ENCODE measurements at regions not wholly inside any gene's neighbourhood (a gene's known extent, or its start where the extent isn't known, plus 50 kb on each side); places are given as distances from the start of the nearest gene placed in this dataset.
"Not testable (repeated sequence)": the region's sequence is repeated elsewhere in the genome, so short reads cannot be mapped to it uniquely, and the experiment has no call there.

- Histone ChIP-seq H3K27me3 (no peaks in the 10 kb centered on the region), H3K4me3 (no peak overlapping the region), H3K27ac (no peak overlapping the region), H3K9me3 (no peaks in the 10 kb centered on the region), H3K4me1 (no peaks in the 10 kb centered on the region), H3K36me3 (ENCODE audit: low read depth, missing control alignments) (no peaks in the 10 kb centered on the region)
- DNase-seq = peak; percentile 44
- intact Hi-C loops (cut with DNase I; ENCODE audit: low total_unique reads) = loop anchor here (10.0 kb wide), 1 partner anchor 327 kb away; no protein-coding TSS in a partner anchor
- TF ChIP-seq POLR2A (IDR thresholded peaks at IDR 0.05) = no peak
- TF ChIP-seq, protein P1, sequence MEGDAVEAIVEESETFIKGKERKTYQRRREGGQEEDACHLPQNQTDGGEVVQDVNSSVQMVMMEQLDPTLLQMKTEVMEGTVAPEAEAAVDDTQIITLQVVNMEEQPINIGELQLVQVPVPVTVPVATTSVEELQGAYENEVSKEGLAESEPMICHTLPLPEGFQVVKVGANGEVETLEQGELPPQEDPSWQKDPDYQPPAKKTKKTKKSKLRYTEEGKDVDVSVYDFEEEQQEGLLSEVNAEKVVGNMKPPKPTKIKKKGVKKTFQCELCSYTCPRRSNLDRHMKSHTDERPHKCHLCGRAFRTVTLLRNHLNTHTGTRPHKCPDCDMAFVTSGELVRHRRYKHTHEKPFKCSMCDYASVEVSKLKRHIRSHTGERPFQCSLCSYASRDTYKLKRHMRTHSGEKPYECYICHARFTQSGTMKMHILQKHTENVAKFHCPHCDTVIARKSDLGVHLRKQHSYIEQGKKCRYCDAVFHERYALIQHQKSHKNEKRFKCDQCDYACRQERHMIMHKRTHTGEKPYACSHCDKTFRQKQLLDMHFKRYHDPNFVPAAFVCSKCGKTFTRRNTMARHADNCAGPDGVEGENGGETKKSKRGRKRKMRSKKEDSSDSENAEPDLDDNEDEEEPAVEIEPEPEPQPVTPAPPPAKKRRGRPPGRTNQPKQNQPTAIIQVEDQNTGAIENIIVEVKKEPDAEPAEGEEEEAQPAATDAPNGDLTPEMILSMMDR (IDR thresholded peaks at IDR 0.05) = peak; percentile 64 to 70 (median 66)
- 91 to 92% methylated on average over 7 of the region's 7 CpGs for WGBS, 2 donors
Measured at GRCh38 chr10:28991333-28992270, 297.3 kb upstream of the LYZL1 start.

DNA sequence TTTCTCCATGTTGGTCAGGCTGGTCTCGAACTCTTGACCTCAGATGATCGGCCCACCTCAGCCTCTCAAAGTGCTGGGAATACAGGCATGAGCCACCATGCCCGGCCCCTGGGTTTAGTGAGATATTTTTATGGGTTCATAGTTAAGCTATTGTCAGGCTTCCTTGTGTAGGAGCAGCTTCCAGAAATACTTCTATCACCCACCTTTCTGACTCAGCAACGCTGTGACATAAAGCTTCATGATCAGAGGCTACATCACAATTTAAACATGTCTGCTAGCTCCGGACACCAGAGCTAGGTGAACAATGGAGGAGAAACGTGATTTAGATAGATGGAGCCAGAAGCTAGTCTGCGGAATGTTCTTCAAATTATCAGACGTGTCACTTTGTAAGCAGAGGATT, 295.8 kb upstream of the LYZL1 start:
- no peak for DNase-seq
- Histone ChIP-seq H3K27ac (no peak overlapping the region), H3K4me1 (no peaks in the 10 kb centered on the region), H3K36me3 (ENCODE audit: low read depth, missing control alignments) (no peaks in the 10 kb centered on the region), H3K4me3 (no peak overlapping the region), H3K27me3 (no peaks in the 10 kb centered on the region), H3K9me3 (no peaks in the 10 kb centered on the region)
- 76 to 93% methylated on average over 8 of the region's 8 CpGs for WGBS, 2 donors
- intact Hi-C loops (cut with DNase I; ENCODE audit: low total_unique reads) = loop anchor here (10.0 kb wide), 1 partner anchor 328 kb away; no protein-coding TSS in a partner anchor
- TF ChIP-seq POLR2A (IDR thresholded peaks at IDR 0.05) = no peak
- TF ChIP-seq, protein P1 (IDR thresholded peaks at IDR 0.05) = no peak

- no peak for TF ChIP-seq POLR2A (IDR thresholded peaks at IDR 0.05)
- TF ChIP-seq, protein P1 (IDR thresholded peaks at IDR 0.05) = no peak
- no peak overlapping the region for H3K4me3 ChIP-seq
- no peak overlapping the region for H3K27ac ChIP-seq
- H3K36me3 ChIP-seq (ENCODE audit: low read depth, missing control alignments) = no peaks in the 10 kb centered on the region
- H3K4me1 ChIP-seq = no peaks in the 10 kb centered on the region
- H3K27me3 ChIP-seq = no peaks in the 10 kb centered on the region
- 76 to 88% methylated on average over 1 of the region's 1 CpG for WGBS, 2 donors
- no peak for DNase-seq
- intact Hi-C loops (cut with DNase I; ENCODE audit: low total_unique reads) = loop anchor here (10.0 kb wide), 1 partner anchor 329 kb away; no protein-coding TSS in a partner anchor
- H3K9me3 ChIP-seq = no peaks in the 10 kb centered on the region
Measured at GRCh38 chr10:28993861-28994260, 295.0 kb upstream of the LYZL1 start.

DNA sequence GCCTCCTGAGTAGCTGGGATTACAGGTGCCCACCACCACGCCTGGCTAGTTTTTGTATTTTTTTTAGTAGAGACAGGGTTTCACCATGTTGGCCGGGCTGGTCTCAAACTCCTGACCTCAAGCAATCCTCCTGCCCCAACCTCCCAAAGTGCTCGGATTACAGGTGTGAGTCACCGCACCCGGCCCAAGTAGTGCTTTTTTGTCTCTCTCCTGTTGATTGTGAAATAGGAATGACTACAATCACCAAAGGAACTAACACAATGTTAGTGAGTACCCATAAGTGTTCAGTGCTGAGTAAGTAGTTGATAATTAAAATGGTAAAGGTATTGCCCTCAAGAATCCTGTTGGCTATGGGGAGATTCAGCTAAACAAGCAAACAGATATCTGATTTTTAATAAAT, 294.1 kb upstream of the LYZL1 start:
- WGBS, 2 donors = 82 to 99% methylated on average over 4 to 5 of the region's 5 CpGs
- not testable (repeated sequence) for H3K27ac ChIP-seq; H3K27me3 ChIP-seq; H3K4me3 ChIP-seq; H3K36me3 ChIP-seq (ENCODE audit: low read depth, missing control alignments); DNase-seq; H3K9me3 ChIP-seq; H3K4me1 ChIP-seq
- intact Hi-C loops (cut with DNase I; ENCODE audit: low total_unique reads) = loop anchor here (10.0 kb wide), 1 partner anchor 330 kb away; no protein-coding TSS in a partner anchor

GRCh38 chr10:28995497-28995896, 293.4 kb upstream of the LYZL1 start:
- Histone ChIP-seq H3K4me1 (no peaks in the 10 kb centered on the region), H3K27me3 (no peaks in the 10 kb centered on the region), H3K27ac (no peak overlapping the region), H3K9me3 (no peaks in the 10 kb centered on the region), H3K36me3 (ENCODE audit: low read depth, missing control alignments) (no peaks in the 10 kb centered on the region), H3K4me3 (no peak overlapping the region)
- intact Hi-C loops (cut with DNase I; ENCODE audit: low total_unique reads) = loop anchor here (10.0 kb wide), 1 partner anchor 331 kb away; no protein-coding TSS in a partner anchor
- DNase-seq = no peak
- TF ChIP-seq, protein P1 (IDR thresholded peaks at IDR 0.05) = no peak
- TF ChIP-seq POLR2A (IDR thresholded peaks at IDR 0.05) = no peak
- WGBS, 2 donors = 94 to 96% methylated on average over 4 of the region's 4 CpGs
